GM23338 (cell line): ENCODE measurements at regions not wholly inside any gene's neighbourhood (a gene's known extent, or its start where the extent isn't known, plus 50 kb on each side); places are given as distances from the start of the nearest gene placed in this dataset.

Source experiments
- CTCF ChIP-seq, 2 experiments: fragments of 200-600 bp in 1 of 2; sonication (generic) in 1 of 2; conservative IDR thresholded peaks; 2 replicates each; pipeline versions ENCODE4 v1.5.1 to v1.6.1; 2016 to 2017; ENCODE audit warnings: antibody characterized with exemption in 2 of 2, low read depth in 2 of 2, mild to moderate bottlenecking in 2 of 2, moderate library complexity in 1 of 2
- EZH2 ChIP-seq: fragments of 200-600 bp; sonication (generic); IDR thresholded peaks from one replicate; pipeline ENCODE4 v1.8.0; 2017; ENCODE audit warnings: antibody characterized with exemption, mild to moderate bottlenecking, low read depth; ENCODE audit not compliant: unreplicated experiment
- EZH2phosphoT487 ChIP-seq: fragments of 200-600 bp; sonication (generic); IDR thresholded peaks from one replicate; pipeline ENCODE4 v1.8.1; 2018; ENCODE audit warnings: antibody characterized with exemption; ENCODE audit not compliant: unreplicated experiment
- JUNB ChIP-seq: IDR thresholded peaks from one replicate; pipeline ENCODE4 v1.6.1; 2016; ENCODE audit warnings: antibody characterized with exemption; ENCODE audit not compliant: unreplicated experiment
- POLR2AphosphoS5 ChIP-seq: IDR thresholded peaks from 2 replicates; pipeline ENCODE4 v1.6.1; 2016; ENCODE audit warnings: antibody characterized with exemption, low read depth
- REST ChIP-seq: IDR thresholded peaks from one replicate; pipeline ENCODE4 v1.6.1; 2018; ENCODE audit warnings: antibody characterized with exemption; ENCODE audit not compliant: unreplicated experiment
- ZNF114 ChIP-seq: fragments of 250-450 bp; sonication (Bioruptor Pico); IDR thresholded peaks from 2 replicates; pipeline ENCODE4 v1.5.0; 2020; ENCODE audit warnings: mild to moderate bottlenecking, moderate library complexity

DNA sequence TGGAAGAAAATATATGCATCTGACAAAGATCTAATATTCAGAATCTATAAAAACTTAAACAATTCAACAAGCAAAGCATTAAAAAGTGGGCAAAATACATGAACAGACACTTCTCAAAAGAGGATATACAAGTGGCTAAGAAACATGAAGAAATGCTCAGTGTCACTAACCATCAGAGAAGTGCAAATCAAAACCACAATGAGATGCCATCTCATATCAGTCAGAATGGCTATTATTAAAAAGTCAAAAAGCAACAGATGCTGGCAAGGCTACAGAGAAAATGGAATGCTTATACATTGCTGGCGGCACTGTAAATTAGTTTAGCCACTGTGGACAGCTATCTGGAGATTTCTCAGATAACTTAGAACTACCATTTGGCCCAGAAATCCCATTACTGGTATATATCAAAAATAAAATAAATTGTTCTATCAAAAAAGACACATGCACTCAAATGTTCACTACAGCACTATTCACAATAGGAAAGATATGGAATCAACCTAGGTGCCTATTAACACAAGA, 179.5 kb downstream of the PCTP start:
- TF ChIP-seq CTCF (conservative IDR thresholded peaks at IDR 0.05; ENCODE audit: low read depth in 2 of 2) (no peak), POLR2AphosphoS5 (no peak), JUNB (no peak), ZNF114 (CRISPR knock-in tag) (no peak), REST (no peak), EZH2phosphoT487 (no peak), EZH2 (no peak)
